ENCODE measurements at regions not wholly inside any gene's neighbourhood (a gene's known extent, or its start where the extent isn't known, plus 50 kb on each side); places are given as distances from the start of the nearest gene placed in this dataset.

- DNase-seq (ENCODE audit: low read depth, low spot score), result no peak
- in situ Hi-C loops (cut with HindIII; ENCODE audit: low sequenced_read_pairs), result no loop called here
- TF ChIP-seq CTCF (IDR thresholded peaks at IDR 0.05; ENCODE audit: low read depth, low read length), result no peak
- no peak overlapping the region for H3K4me3 ChIP-seq (ENCODE audit: low read depth, low read length)
Observed at GRCh38 chr15:61687651-61688050, 372.6 kb downstream of the VPS13C start.

DNA sequence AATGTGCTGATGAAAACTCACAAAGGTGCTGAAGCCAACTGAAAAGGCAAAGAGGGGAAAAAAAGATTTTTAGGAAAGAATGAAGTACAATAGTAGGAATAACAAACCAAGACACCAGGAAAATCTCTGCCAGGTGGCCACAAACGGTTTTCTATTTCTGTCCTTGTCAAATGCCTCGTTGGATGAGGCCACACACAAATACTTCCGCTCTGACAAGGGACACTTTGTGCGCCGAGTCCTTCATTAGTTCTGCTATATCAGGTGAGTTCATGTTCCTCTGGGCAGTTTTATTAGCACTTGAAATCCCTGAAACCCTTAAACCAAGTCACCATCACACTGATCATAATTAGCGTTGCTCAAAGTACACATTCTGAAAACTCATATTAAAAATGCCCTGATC, 373.1 kb downstream of the VPS13C start:
- TF ChIP-seq CTCF (IDR thresholded peaks at IDR 0.05; ENCODE audit: low read depth, low read length), result no peak
- in situ Hi-C loops (cut with HindIII; ENCODE audit: low sequenced_read_pairs), result no loop called here

DNA sequence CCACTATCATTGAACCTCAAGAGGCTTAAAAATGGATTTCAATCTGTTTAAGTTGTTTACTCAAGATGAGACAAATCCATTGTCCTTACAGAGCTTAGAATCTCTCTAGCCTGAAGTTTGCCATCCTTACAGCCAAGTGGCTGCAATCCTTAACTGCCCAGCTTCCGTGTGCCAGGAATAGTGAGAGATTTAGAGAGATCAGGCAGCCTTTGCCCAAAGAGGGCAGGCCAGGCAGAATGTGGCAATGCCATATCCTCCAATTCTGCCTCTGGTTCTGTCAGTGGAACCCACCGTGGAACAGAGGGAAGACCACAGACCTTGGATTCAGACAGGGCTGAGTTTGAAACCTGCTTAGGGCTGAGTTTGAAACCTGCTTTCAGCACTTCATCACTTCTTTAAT, 374.3 kb downstream of the VPS13C start:
- in situ Hi-C loops (cut with HindIII; ENCODE audit: low sequenced_read_pairs), result no loop called here
- no peak for DNase-seq (ENCODE audit: low read depth, low spot score)
- no peak for TF ChIP-seq CTCF (IDR thresholded peaks at IDR 0.05; ENCODE audit: low read depth, low read length)
- no peak overlapping the region for H3K4me3 ChIP-seq (ENCODE audit: low read depth, low read length)

More for the DNA sequence above, 373.1 kb downstream of the VPS13C start:
- no peak for DNase-seq (ENCODE audit: low read depth, low spot score)
- no peak overlapping the region for H3K4me3 ChIP-seq (ENCODE audit: low read depth, low read length)

DNA sequence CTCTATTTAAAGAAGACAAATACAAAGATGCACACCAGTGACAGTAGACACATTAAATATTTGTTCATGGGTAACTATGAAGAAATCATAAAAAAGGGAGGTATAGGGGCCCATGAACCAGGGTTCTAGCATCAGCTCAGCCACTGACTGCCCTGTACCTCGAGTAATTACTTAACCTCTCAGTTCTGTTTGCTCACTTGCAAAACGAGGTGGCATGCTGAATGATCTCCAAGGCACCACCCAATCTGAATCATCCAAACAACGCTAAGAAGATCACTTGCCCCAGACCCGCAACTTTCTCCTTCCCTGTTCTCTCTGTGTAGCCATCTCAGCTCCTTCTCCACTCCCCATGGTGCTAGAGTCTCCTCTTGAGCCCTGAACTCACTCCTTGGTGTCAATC, 374.7 kb downstream of the VPS13C start:
- DNase-seq (ENCODE audit: low read depth, low spot score), result no peak
- TF ChIP-seq CTCF (IDR thresholded peaks at IDR 0.05; ENCODE audit: low read depth, low read length), result no peak
- in situ Hi-C loops (cut with HindIII; ENCODE audit: low sequenced_read_pairs), result no loop called here

DNA sequence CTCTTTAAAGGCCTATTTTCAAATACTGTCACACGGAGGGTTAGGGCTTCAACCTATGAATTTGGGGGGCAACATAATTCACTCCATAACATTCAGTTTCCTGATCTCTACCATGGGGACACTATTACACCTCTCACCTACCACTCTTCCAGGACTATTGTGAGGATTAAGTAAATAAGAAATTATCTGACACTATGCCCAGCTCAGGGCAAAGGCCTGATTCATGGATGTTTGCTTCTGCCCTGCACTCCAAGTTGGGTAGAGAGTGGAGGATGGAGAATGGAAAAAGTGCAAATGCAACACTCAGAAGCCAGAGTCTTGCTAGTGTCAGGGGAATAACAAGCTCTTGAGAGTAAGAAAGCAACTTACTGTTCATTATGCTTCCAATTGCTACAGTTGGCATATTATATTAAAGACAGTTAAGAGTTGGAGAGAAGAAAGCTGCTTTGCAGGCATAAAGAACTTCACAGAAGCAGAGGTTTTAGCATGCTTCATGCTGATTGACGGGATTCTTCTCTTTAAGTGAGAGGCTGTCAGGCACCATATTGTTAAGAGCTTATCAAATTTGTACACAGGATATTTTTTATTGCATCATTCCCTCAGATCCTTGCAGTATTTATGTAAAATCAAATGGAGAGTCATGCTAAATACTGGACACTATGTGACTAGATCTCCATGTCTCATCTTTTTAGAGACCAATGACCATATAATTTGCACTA, 375.3 kb downstream of the VPS13C start:
- no peak for DNase-seq (ENCODE audit: low read depth, low spot score)
- in situ Hi-C loops (cut with HindIII; ENCODE audit: low sequenced_read_pairs), result no loop called here
- no peak for TF ChIP-seq CTCF (IDR thresholded peaks at IDR 0.05; ENCODE audit: low read depth, low read length)
- no peak overlapping the region for H3K4me3 ChIP-seq (ENCODE audit: low read depth, low read length)

More for the DNA sequence above, 374.7 kb downstream of the VPS13C start:
- no peak overlapping the region for H3K4me3 ChIP-seq (ENCODE audit: low read depth, low read length)

DNA sequence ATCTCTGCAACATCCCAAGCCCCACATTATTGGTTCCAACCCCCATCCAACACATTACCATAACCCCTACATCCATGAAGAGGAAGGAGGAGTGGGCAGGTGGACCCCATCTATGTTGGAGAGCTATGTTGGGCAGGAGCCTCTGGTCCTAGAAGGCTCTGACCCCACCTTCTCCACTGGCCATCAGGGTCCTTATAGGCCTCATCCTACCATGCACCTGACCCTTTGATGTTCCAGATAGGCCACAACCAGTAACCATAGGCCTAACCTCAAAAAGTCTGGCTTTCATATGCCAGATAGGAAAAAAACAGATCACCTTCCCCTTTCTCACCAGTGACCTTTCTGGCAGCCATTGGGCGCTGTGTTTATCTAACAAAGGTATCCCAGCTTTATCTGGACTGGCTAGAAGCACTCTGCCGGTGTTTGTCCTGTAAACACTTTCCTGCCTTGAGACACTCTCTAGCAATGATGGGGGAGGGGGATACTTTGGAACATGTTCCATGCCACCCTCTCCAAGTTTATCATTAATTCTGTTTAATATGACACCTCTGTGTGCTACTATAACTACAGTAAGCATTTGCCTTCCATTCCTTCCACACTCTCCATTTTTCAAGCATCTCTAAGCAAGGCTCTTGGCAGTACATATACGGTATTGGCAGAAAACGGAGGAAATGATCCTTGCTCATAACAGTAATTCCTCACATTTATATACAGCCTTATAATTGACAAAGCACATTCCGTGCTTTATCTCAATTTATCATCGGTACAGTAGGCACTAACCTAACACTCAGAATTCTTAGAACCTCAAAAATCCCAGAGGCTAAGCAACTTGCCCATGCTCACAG, 377.1 kb downstream of the VPS13C start:
- in situ Hi-C loops (cut with HindIII; ENCODE audit: low sequenced_read_pairs), result no loop called here
- no peak for DNase-seq (ENCODE audit: low read depth, low spot score)
- no peak for TF ChIP-seq CTCF (IDR thresholded peaks at IDR 0.05; ENCODE audit: low read depth, low read length)
- no peak overlapping the region for H3K4me3 ChIP-seq (ENCODE audit: low read depth, low read length)

All from astrocyte of the spinal cord (primary cell).